Left lung (tissue), 4 donors: ENCODE measurements at regions not wholly inside any gene's neighbourhood (a gene's known extent, or its start where the extent isn't known, plus 50 kb on each side); places are given as distances from the start of the nearest gene placed in this dataset.

Source experiments
- ATAC-seq: fragments of 200-7000 bp; cut with Tn5 transposase; one replicate; pipeline ENCODE4 v1.9.1; 2020; ENCODE audit warnings: moderate library complexity
- DNase-seq, 4 donors: peaks; one replicate each; pipeline ENCODE4 v3.0.0-alpha.2; 2013 to 2020
- H3K27ac ChIP-seq, 2 donors: fragments of 200-600 bp; sonication (generic) in 1 of 2; one replicate each; pipeline versions ENCODE4 v1.5.0 to v1.8.0; 2020 to 2021
- H3K27me3 ChIP-seq, 2 donors: fragments of 200-600 bp; sonication (generic) in 1 of 2; one replicate each; pipeline versions ENCODE4 v1.5.0 to v1.8.0; 2020 to 2021
- H3K36me3 ChIP-seq, 2 donors: fragments of 200-600 bp; sonication (generic) in 1 of 2; one replicate each; pipeline versions ENCODE4 v1.5.0 to v1.8.0; 2020 to 2021
- H3K4me1 ChIP-seq, 2 donors: fragments of 200-600 bp; one replicate each; pipeline ENCODE4 v1.8.0; 2021
- H3K4me3 ChIP-seq, 2 donors: fragments of 200-600 bp; sonication (generic) in 1 of 2; one replicate each; pipeline versions ENCODE4 v1.5.0 to v1.8.0; 2020 to 2021; ENCODE audit warnings: mild to moderate bottlenecking in 1 of 2
- H3K9me3 ChIP-seq, 2 donors: fragments of 200-600 bp; sonication (generic) in 1 of 2; one replicate each; pipeline versions ENCODE4 v1.5.0 to v1.8.0; 2020 to 2021
- intact Hi-C, 2 donors: fragments of 100-400 bp; cut with DNase I; formaldehyde crosslinking; loops; one replicate each; pipeline versions ENCODE4 v1.11.2 to v1.14.2; 2022
- TF ChIP-seq, protein P1 (sequence below), 2 donors: fragments of 200-600 bp; sonication (generic) in 1 of 2; IDR thresholded peaks; one replicate each; pipeline versions ENCODE4 v1.5.0 to v1.8.0; 2021; ENCODE audit warnings: antibody characterized with exemption in 2 of 2
- donor health status: DM: no; HTN: yes; CAD: no.
- donor health status: DM: no; HTN: no; CAD: no.

GRCh38 chr6:8991844-8992243 is 556.5 kb upstream of the SLC35B3 start:
- Histone ChIP-seq H3K27ac (no peak overlapping the region), H3K36me3 (no peaks in the 10 kb centered on the region), H3K9me3 (no peaks in the 10 kb centered on the region), H3K27me3 (no peaks in the 10 kb centered on the region), H3K4me1 (no peaks in the 10 kb centered on the region), H3K4me3 (no peak overlapping the region)
- TF ChIP-seq, protein P1, sequence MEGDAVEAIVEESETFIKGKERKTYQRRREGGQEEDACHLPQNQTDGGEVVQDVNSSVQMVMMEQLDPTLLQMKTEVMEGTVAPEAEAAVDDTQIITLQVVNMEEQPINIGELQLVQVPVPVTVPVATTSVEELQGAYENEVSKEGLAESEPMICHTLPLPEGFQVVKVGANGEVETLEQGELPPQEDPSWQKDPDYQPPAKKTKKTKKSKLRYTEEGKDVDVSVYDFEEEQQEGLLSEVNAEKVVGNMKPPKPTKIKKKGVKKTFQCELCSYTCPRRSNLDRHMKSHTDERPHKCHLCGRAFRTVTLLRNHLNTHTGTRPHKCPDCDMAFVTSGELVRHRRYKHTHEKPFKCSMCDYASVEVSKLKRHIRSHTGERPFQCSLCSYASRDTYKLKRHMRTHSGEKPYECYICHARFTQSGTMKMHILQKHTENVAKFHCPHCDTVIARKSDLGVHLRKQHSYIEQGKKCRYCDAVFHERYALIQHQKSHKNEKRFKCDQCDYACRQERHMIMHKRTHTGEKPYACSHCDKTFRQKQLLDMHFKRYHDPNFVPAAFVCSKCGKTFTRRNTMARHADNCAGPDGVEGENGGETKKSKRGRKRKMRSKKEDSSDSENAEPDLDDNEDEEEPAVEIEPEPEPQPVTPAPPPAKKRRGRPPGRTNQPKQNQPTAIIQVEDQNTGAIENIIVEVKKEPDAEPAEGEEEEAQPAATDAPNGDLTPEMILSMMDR (IDR thresholded peaks at IDR 0.05) = no peak
- no peak for ATAC-seq
- DNase-seq = no peak
- intact Hi-C loops = no loop called here

DNA sequence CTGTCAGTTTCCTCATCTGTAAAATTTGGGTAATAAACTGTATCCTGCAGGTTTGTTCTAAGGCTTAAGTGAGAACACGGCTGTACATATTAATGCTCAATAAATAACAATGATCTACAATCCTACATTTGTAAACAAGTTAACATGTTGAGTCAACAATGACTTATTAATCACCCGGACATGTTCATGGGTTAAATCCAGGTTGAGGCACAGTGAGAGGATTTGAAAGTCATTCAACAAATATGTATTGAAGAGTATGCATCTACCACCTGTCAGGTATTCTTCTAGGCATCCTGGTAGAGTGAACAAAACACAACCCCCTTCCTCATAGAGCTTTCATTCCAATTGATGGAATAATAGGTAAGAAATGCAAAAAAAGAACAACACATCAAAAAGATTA is 554.7 kb upstream of the SLC35B3 start:
- no peaks in the 10 kb centered on the region for H3K36me3 ChIP-seq
- intact Hi-C loops = no loop called here
- no peak overlapping the region for H3K27ac ChIP-seq
- no peaks in the 10 kb centered on the region for H3K4me1 ChIP-seq
- H3K9me3 ChIP-seq = no peaks in the 10 kb centered on the region
- no peak overlapping the region for H3K4me3 ChIP-seq
- no peak for DNase-seq
- H3K27me3 ChIP-seq = peaks cover 0 to 4% of the 10 kb centered on the region in 2 donors
- ATAC-seq = no peak
- TF ChIP-seq, protein P1 (IDR thresholded peaks at IDR 0.05) = no peak

DNA sequence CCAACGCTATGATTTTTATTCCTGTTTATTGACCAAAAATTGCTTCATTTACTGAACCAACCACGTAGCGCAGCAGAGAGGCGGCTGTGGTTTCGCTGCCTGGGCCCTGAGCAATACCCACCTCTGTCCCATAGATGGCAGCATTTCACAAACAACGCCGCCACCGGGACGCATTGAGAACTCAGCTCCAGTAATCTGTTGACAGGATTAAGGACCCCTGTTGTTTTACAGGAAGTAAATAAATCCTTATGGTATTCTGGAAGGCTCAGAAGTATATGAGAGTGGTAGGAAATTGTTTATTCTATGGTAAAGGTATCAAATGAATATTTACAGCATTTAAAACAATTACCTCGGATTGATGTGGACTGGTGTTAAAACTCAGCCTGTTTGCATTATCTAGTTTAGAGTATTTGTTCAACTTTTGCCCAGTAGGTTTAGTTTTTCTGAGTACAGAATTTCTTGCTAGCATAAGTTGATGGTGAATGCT is 547.9 kb upstream of the SLC35B3 start:
- intact Hi-C loops = loop anchor here in 1 of 2 donors (10.0 kb wide), 1 partner anchor 1452 kb away; no protein-coding TSS in a partner anchor

DNA sequence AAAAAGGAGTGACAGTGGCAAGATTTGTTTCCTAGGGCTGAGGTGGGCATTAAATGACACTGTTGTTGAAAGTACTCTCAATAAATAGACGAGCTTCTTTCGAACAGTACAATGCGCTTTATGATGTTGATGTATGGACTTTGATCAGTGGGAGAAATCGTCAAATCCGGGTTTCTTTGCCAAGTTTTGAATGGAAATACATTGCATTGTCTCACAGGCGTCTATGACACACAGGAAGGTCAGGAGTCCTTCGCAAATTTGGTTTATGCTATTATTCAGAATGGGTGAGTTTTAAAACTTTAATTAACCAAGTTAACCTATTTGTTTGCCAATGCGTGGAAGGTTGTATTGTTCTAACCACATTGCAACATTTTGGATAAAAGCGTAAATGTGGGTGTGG is 547.3 kb upstream of the SLC35B3 start:
- TF ChIP-seq, protein P1 (IDR thresholded peaks at IDR 0.05) = no peak
- intact Hi-C loops = loop anchor here in 1 of 2 donors (10.0 kb wide), 1 partner anchor 1452 kb away; no protein-coding TSS in a partner anchor
- Histone ChIP-seq H3K9me3 (no peaks in the 10 kb centered on the region), H3K27me3 (peaks cover 0 to 10% of the 10 kb centered on the region in 2 donors), H3K36me3 (no peaks in the 10 kb centered on the region), H3K4me3 (no peak overlapping the region), H3K27ac (no peak overlapping the region), H3K4me1 (peaks cover 0 to 6% of the 10 kb centered on the region in 2 donors)
- DNase-seq (peak in 1 of 4 donors; percentile 1), ATAC-seq (no peak)

More for the DNA sequence above, 547.9 kb upstream of the SLC35B3 start:
- Histone ChIP-seq H3K27me3 (peaks cover 0 to 10% of the 10 kb centered on the region in 2 donors), H3K27ac (no peak overlapping the region), H3K9me3 (no peaks in the 10 kb centered on the region), H3K36me3 (no peaks in the 10 kb centered on the region), H3K4me3 (no peak overlapping the region), H3K4me1 (peaks cover 0 to 6% of the 10 kb centered on the region in 2 donors)
- DNase-seq (peak; percentile 45 to 80 (median 72)), ATAC-seq (peak; percentile 98)
- TF ChIP-seq, protein P1 (IDR thresholded peaks at IDR 0.05) = peak; percentile 88 to 93

DNA sequence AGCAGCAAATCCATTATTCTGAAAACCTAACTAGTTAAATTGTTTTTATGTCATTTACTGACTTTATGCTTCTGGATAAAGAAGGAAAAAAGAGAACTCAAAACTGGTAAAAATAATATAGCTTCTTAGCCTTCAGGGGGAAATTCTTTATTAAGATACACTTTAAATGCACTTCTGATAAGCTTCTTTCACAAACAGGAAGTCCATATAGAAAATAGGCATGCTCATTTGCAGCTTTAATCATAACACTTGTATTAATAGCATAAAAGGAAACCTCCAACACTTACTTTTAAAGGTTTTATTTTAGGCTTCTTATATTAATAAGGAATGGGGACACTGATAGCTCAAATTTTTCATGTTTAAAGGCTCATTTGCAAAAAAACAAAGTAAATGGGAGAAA is 538.0 kb upstream of the SLC35B3 start:
- no peaks in the 10 kb centered on the region for H3K4me1 ChIP-seq
- H3K9me3 ChIP-seq = peaks cover 0 to 25% of the 10 kb centered on the region in 2 donors
- TF ChIP-seq, protein P1 (IDR thresholded peaks at IDR 0.05) = no peak
- no peaks in the 10 kb centered on the region for H3K27me3 ChIP-seq
- intact Hi-C loops = no loop called here
- DNase-seq = no peak
- ATAC-seq = no peak
- H3K4me3 ChIP-seq = no peak overlapping the region
- no peak overlapping the region for H3K27ac ChIP-seq
- no peaks in the 10 kb centered on the region for H3K36me3 ChIP-seq
